CD4-positive, alpha-beta T cell (primary cell): ENCODE measurements at regions not wholly inside any gene's neighbourhood (a gene's known extent, or its start where the extent isn't known, plus 50 kb on each side); places are given as distances from the start of the nearest gene placed in this dataset.
A peak's percentile ranks its signal among the peaks of the same experiment; 100 is the strongest.

Source experiments
- ATAC-seq: fragments of 200-7000 bp; cut with Tn5 transposase; one replicate; pipeline ENCODE4 v1.10.0; 2022; ENCODE audit warnings: mild to moderate bottlenecking; ENCODE audit not compliant: poor library complexity
- CTCF ChIA-PET: fragments of 350-600 bp; sonication (Branson Sonifier 250); formaldehyde crosslinking; loops from one replicate; lab custom pipeline; 2021; ENCODE audit warnings: antibody characterized with exemption, inconsistent platforms; lab: Charles Lee
- POLR2A ChIA-PET: fragments of 350-600 bp; sonication (Branson Sonifier 250); formaldehyde crosslinking; loops from one replicate; lab custom pipeline; 2021; ENCODE audit warnings: antibody characterized with exemption, inconsistent platforms; lab: Charles Lee
- DNase-seq, 14 experiments: peaks; one replicate each; pipeline ENCODE4 v3.0.0-alpha.2; 2013 to 2020; ENCODE audit warnings: mixed read lengths in 2 of 14
- H3K27ac ChIP-seq, 2 donors: one replicate each; pipeline versions ENCODE4 v1.5.1 to v1.7.0; 2013; ENCODE audit warnings: low read length in 2 of 2, low read depth in 1 of 2, mild to moderate bottlenecking in 1 of 2
- H3K27me3 ChIP-seq, 2 experiments: 1 replicate in 1 of 2; 2 replicates in 1 of 2; pipeline versions ENCODE4 v1.6.1 to v1.7.0; 2013; ENCODE audit warnings: low read length in 2 of 2, control low read depth in 1 of 2, mild to moderate bottlenecking in 1 of 2, moderate library complexity in 1 of 2; ENCODE audit not compliant: insufficient read depth in 2 of 2, control insufficient read depth in 1 of 2
- H3K36me3 ChIP-seq: one replicate; pipeline ENCODE4 v1.6.1; 2013; ENCODE audit warnings: low read length, control low read depth; ENCODE audit not compliant: insufficient read depth
- H3K4me1 ChIP-seq: one replicate; pipeline ENCODE4 v1.6.1; 2013; ENCODE audit warnings: low read length, control low read depth; ENCODE audit not compliant: insufficient read depth
- H3K4me3 ChIP-seq: one replicate; pipeline ENCODE4 v1.5.1; 2013; ENCODE audit warnings: mild to moderate bottlenecking, low read length, moderate library complexity
- H3K9me3 ChIP-seq, 2 experiments: 1 replicate in 1 of 2; 2 replicates in 1 of 2; pipeline versions ENCODE4 v1.6.1 to v1.7.0; 2013; ENCODE audit warnings: low read length in 2 of 2, mild to moderate bottlenecking in 2 of 2, control low read depth in 1 of 2, moderate library complexity in 1 of 2; ENCODE audit not compliant: control insufficient read depth in 1 of 2, insufficient read depth in 1 of 2
- H3K27ac Mint-ChIP-seq: one replicate; pipeline ENCODE4 v1.8.0; 2020; ENCODE audit warnings: mixed read lengths
- H3K27me3 Mint-ChIP-seq: one replicate; pipeline ENCODE4 v1.8.0; 2021; ENCODE audit warnings: mixed read lengths
- H3K36me3 Mint-ChIP-seq: one replicate; pipeline ENCODE4 v1.8.0; 2021; ENCODE audit warnings: low read depth, mixed read lengths
- H3K4me1 Mint-ChIP-seq: one replicate; pipeline ENCODE4 v1.8.0; 2021; ENCODE audit warnings: low read depth, mixed read lengths
- H3K4me3 Mint-ChIP-seq: one replicate; pipeline ENCODE4 v1.8.0; 2020; ENCODE audit warnings: mild to moderate bottlenecking, mixed read lengths
- H3K9me3 Mint-ChIP-seq: one replicate; pipeline ENCODE4 v1.8.0; 2020; ENCODE audit warnings: mixed read lengths
- intact Hi-C, 2 experiments: fragments of 100-400 bp; cut with DNase I in 1 of 2; cut with micrococcal nuclease in 1 of 2; formaldehyde crosslinking; loops; one replicate each; pipeline versions ENCODE4 v1.15.1 to v1.9.0; 2023 to 2025; cut with DNase I, micrococcal nuclease
- TF ChIP-seq, protein P1 (sequence below): fragments of 200-600 bp; IDR thresholded peaks from one replicate; pipeline ENCODE4 v1.8.0; 2022; ENCODE audit warnings: antibody characterized with exemption, mild to moderate bottlenecking

- H3K27me3 ChIP-seq = no peaks in the 10 kb centered on the region
- no peak overlapping the region for H3K27ac ChIP-seq
- H3K36me3 Mint-ChIP-seq = no peaks in the 10 kb centered on the region
- no peaks in the 10 kb centered on the region for H3K36me3 ChIP-seq
- intact Hi-C loops = no loop called here
- no peak overlapping the region for H3K27ac Mint-ChIP-seq
- H3K27me3 Mint-ChIP-seq = peaks cover 5% of the 10 kb centered on the region
- ChIA-PET CTCF (no interaction called here), POLR2A (no interaction called here)
- no peaks in the 10 kb centered on the region for H3K9me3 Mint-ChIP-seq
- no peaks in the 10 kb centered on the region for H3K9me3 ChIP-seq
- TF ChIP-seq, protein P1, sequence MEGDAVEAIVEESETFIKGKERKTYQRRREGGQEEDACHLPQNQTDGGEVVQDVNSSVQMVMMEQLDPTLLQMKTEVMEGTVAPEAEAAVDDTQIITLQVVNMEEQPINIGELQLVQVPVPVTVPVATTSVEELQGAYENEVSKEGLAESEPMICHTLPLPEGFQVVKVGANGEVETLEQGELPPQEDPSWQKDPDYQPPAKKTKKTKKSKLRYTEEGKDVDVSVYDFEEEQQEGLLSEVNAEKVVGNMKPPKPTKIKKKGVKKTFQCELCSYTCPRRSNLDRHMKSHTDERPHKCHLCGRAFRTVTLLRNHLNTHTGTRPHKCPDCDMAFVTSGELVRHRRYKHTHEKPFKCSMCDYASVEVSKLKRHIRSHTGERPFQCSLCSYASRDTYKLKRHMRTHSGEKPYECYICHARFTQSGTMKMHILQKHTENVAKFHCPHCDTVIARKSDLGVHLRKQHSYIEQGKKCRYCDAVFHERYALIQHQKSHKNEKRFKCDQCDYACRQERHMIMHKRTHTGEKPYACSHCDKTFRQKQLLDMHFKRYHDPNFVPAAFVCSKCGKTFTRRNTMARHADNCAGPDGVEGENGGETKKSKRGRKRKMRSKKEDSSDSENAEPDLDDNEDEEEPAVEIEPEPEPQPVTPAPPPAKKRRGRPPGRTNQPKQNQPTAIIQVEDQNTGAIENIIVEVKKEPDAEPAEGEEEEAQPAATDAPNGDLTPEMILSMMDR = no peak
- no peak overlapping the region for H3K4me3 Mint-ChIP-seq
- H3K4me3 ChIP-seq = no peak overlapping the region
- DNase-seq (no peak), ATAC-seq (no peak)
- no peaks in the 10 kb centered on the region for H3K4me1 Mint-ChIP-seq
- no peaks in the 10 kb centered on the region for H3K4me1 ChIP-seq
Measured at GRCh38 chr11:90349731-90350130, 126.9 kb upstream of the CHORDC1 start.

DNA sequence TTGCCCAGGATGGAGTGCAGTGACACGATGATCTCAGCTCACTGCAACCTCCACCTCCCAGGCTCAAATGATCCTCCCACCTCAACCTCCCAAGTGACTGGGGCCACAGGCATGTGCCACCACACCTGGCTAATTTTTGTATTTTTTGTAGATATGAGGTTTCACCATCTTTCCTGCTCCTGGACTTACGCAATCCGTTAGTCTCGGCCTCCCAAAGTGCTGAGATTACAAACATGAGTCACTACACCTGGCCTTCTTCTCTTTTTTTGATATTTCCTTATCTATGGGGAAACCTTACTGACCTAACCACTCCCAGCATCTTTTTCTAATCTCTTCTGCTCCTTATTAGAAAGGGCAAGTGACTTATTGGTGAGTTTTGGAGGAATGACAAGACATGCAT lies 121.7 kb upstream of the CHORDC1 start:
- Histone ChIP-seq H3K27me3 (no peaks in the 10 kb centered on the region), H3K36me3 (no peaks in the 10 kb centered on the region), H3K27ac (no peak overlapping the region), H3K9me3 (no peaks in the 10 kb centered on the region), H3K4me3 (no peak overlapping the region), H3K4me1 (no peaks in the 10 kb centered on the region)
- no peak overlapping the region for H3K27ac Mint-ChIP-seq
- H3K4me1 Mint-ChIP-seq = no peaks in the 10 kb centered on the region
- TF ChIP-seq, protein P1 = no peak
- ATAC-seq (no peak), DNase-seq (no peak)
- H3K9me3 Mint-ChIP-seq = no peaks in the 10 kb centered on the region
- peaks cover 3% of the 10 kb centered on the region for H3K27me3 Mint-ChIP-seq
- ChIA-PET POLR2A (interaction anchor here (0.7 kb wide), 1 partner anchor 15 kb away, joined by 3 read pairs; no protein-coding TSS in a partner anchor), CTCF (no interaction called here)
- intact Hi-C loops = no loop called here
- H3K36me3 Mint-ChIP-seq = no peaks in the 10 kb centered on the region
- no peak overlapping the region for H3K4me3 Mint-ChIP-seq

DNA sequence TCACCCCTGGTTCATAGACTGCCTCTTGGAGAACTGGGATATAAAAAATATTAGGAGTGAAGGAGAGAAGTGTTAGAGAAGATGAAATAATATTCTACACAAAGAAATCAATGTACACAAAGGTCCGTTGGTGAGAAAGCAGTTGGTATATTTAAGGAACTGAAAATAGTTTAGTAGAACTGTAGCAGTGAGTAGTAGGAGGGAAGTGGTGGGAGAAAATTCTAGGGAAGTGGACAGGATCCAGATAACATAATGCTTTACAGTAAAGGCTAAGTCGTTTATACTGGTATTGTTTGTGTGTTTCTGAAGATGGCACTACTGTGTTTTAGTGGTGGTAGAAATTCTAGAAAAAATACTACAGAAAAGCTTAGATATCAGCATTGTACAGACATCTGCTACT lies 120.8 kb upstream of the CHORDC1 start:
- Histone ChIP-seq H3K27ac (no peak overlapping the region), H3K9me3 (no peaks in the 10 kb centered on the region), H3K4me1 (no peaks in the 10 kb centered on the region), H3K36me3 (no peaks in the 10 kb centered on the region), H3K4me3 (no peak overlapping the region), H3K27me3 (no peaks in the 10 kb centered on the region)
- Mint-ChIP-seq H3K9me3 (no peaks in the 10 kb centered on the region), H3K4me1 (no peaks in the 10 kb centered on the region), H3K4me3 (no peak overlapping the region), H3K27me3 (peaks cover 6% of the 10 kb centered on the region), H3K27ac (no peak overlapping the region), H3K36me3 (no peaks in the 10 kb centered on the region)
- intact Hi-C loops = no loop called here
- TF ChIP-seq, protein P1 = no peak
- ATAC-seq = no peak
- DNase-seq = peak in 1 of 14 experiments; percentile 1
- CTCF ChIA-PET = no interaction called here
- POLR2A ChIA-PET = interaction anchor here (0.7 kb wide), 1 partner anchor 14 kb away, joined by 3 read pairs; no protein-coding TSS in a partner anchor
